CD4-positive, alpha-beta T cell treated with Interleukin-21 for 1 hour (primary cell): ENCODE measurements at regions not wholly inside any gene's neighbourhood (a gene's known extent, or its start where the extent isn't known, plus 50 kb on each side); places are given as distances from the start of the nearest gene placed in this dataset.

ENCODE experiments used
- DNase-seq: peaks from one replicate; pipeline ENCODE4 v3.0.0-alpha.2; 2020

DNA sequence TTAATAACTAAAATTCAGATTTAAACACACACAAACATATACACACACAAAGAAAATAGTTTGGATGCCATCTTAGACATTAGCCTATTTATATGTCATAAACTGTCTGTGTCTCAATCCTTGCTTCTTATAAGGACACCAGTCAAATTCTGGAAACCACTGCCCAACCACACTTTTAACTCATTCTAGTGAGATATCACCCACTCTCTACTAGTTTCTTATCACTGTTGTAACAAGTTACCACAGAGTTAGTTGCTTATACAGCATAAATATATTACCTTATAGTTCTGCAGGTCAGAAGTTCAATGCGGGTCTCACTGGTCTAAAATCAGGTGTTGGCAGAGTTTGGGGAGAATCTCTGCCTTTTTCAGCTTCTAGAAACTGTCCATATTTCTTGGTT, 239.1 kb downstream of the MTX2 start:
- DNase-seq = no peak

DNA sequence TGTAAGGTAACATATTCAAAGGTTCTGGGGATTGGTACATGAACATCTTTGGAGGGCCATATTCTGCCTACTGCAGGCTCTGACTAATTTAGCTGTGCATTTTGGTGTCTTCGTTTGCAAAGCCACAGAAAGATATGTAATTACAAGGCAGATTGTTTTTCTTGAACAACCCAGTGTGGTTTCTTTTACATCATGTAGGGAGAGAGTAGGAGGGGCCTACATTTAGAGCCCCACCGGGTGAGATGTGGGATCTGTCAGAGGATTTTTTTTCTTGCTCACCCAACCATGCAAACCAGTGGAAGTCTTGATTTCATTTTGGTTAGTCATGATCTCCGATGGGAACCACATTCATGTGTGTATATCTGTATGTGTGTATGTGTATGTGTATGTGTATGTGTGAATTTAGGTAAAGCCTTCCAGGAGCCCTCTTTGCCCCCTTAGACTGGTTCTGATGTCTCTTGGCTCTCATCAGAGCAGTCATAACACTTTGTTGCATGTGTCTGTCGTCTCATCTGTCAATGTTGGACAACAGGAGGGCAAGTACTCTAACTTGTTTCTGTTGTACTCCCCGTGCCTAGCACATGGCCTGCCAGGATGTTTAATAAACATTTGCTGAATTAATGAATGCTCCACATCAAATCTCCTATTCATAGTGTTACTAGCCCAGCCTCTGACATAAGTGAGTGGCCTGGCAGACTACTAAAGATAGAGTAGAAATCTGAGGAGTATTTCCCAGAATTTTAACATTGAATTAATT, 239.9 kb downstream of the MTX2 start:
- DNase-seq = no peak

DNA sequence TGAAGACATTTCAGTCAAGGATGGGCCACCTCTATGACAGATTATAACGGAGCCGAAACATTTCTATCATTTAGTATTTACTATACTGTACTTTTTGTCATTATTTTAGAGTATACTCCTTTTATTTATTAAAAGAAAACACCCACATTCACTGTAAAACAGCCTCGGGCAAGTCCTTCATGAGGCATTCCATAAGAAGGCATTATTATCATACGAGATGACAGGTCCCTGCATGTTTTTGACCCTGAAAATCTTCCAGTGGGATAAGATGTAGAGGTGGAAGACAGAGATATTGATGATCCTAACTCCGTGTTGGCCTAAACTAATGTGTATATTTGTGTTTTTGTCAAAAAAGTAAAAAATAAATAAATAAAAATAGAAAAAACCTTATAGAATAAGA, 245.0 kb downstream of the MTX2 start:
- DNase-seq = no peak

DNA sequence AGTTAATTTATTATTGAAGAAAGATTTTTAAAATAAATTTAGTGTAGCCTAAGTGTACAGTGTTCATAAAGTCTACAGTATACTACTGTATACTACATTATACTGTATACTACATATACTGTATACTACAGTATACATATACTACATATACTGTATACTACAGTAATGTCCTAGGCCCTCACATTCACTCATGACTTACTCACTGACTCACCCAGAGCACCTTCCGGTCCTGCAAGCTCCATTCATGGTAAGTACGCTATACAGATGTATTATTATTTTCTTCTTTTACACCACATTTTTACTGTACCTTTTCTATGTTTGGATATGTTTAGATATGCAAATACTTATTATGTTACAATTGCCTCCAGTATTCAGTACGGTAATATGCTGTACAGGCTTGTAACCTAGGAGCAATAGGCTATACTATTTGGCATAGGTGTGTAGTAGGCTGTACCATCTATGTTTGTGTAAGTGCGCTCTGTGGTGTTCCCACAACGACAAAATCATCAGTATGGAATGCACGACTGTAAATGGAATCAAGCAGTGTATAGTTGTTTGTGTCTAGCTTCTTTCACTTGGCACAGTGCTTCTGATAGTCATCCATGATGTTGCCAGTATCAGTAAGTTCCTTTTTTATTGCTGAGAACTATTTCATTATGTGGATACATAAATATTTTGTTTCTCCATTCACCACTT, 245.7 kb downstream of the MTX2 start:
- DNase-seq = no peak

DNA sequence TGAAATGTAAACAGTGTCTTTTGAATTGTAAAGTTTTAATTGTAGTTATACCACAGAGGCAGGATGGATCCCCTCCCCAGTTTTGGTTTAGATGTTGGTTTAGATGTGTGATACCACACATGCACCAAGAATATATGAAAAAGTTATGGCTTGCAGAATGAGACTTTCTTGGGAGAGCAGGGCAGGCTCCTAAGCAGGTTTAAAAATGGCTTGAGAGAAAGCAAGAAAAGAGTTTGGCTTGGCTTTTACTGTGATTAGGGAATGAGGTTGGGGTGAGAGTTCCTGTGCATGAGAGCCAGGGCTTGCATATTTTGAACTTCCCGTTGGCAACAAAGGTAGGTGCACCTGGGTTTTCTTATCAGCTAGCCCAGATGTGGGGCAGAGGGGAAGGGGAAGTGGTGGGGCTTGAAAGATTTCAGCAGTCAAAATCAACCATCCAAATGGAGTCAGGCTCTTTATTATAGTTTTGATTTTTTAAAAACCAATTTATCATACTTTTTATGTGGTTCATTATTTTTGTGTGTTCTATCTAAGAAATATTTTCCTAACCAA, 246.9 kb downstream of the MTX2 start:
- no peak for DNase-seq

DNA sequence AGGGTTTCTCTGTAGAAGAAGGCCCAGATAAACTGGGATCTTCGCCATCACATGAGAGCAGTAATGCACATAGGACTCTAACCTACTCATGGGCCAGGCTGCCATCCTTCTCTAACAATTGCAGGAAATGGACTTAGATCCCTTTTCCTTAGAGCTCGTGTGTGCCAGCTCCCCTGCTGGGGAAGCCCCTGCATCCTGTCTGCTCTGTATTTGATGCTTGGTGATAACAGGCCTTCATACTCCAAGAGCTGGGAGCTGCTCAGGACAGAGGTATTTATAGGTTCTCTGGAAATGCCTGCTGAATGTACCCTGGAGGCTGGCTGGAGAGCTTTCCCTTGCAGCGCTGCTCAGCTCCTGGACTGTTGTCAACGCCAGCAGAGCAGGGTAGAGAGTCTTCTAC, 249.6 kb downstream of the MTX2 start:
- DNase-seq = no peak

DNA sequence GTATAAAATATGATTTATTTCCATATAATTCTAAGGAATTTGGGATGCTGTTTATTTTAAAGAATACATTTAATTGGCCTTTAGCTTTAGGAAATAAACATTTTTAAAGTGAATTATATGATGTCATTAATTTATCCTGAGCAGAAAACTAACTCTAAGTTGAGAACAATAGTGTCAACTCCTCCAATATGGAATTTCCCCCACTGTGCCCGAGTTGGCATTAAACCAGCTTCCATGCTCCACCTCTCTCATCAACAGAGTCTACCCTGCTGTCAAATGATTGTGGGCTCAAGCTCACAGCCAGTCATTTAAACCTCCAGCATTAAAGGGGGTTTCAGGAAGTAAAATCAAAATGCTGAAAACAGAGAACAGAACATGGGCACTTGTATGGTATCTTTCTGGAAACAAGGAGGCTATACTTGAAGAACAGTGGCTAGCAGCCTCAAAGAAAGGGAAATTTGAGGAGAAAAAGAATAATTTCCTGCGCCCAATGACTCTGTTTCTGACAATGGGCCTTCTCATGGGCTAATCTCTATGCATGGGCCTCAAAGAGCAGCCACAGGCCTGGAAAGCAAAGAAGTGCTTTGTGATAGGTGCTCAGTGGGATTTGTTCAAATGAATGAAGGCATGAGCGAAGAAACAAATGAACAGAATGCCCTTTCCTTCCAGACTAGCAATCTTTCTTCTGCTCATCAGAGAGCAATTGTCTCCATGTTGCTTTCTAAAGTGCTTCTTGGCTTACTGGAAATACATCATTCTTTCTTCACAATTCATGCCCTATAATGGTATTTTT, 252.8 kb downstream of the MTX2 start:
- DNase-seq = no peak

DNA sequence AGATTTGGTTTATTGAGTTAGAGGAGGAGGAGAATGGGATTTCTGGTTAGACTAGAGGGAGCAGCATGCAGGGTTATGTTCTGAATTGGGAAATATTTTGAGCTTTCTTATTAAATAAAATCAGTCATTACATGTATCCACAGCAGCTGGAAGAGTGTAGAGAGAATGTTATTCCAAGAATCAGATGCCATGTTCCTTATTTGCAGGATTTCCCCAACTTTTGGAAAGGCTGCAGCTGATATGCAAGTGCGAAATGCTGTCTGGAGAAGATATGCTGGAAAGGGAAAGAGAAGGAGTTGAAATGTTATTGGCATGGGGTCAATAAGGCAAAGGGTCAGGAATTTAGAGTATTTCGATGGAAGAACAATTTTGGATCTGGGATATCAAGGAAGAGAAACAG, 255.8 kb downstream of the MTX2 start:
- DNase-seq = no peak

DNA sequence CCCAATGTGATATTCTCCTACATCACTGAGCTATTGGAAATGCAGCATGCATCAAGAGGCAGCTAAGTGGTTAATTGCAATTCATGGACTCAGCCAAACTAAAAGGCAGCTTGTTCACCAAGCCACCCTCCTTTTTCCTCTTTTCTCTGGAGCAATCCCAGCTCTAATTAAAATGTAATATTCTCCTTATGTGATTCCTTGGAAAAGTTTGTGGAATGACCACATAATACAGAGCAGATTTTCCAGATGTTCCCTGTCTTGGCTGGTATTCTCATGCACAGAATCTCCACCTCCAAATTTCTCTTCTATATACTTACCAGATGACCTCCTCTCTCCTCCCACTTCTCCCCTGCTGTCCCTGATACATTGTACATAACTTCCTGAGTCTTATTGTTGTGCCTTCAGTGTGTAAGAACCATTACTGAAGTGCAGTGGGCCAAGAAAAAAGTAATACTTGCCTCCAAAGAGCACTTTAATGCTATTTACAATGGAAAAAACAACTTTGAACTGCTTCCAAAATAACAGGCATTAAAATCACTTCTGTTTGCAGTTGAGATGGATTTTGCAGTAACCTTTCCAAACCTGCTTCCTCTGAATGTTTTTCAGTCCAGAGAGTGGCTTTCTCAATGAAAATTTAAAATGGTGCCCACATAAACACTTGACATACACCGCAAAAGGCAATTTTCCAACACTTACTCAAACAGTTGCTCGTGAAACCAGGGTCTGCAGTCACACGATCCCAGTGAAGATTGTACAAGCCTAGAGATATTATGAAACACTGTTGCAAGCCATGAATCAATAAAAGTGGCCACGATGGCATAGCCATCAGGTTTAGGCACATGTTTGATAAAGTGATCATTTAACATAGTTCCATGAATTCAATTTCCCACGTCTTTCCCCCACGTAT, 258.0 kb downstream of the MTX2 start:
- DNase-seq = no peak

DNA sequence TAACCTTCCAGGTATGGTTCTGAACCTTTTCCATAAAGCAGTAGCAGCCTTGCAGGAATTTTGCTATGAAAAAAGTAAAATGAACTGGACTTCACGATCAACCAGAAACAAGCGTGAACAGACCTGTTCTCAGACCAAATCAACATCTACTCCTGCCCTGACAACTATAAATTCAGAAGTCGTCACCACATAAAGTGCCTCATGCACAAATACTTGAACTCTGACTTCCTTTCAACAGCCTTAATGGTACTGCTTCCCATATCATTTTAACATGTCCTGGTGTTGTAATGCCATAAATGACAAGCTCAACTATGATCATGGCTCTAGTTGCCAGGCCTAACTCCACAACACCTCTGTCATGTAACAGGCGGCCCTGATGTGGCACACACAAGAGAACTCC, 262.4 kb downstream of the MTX2 start:
- no peak for DNase-seq

DNA sequence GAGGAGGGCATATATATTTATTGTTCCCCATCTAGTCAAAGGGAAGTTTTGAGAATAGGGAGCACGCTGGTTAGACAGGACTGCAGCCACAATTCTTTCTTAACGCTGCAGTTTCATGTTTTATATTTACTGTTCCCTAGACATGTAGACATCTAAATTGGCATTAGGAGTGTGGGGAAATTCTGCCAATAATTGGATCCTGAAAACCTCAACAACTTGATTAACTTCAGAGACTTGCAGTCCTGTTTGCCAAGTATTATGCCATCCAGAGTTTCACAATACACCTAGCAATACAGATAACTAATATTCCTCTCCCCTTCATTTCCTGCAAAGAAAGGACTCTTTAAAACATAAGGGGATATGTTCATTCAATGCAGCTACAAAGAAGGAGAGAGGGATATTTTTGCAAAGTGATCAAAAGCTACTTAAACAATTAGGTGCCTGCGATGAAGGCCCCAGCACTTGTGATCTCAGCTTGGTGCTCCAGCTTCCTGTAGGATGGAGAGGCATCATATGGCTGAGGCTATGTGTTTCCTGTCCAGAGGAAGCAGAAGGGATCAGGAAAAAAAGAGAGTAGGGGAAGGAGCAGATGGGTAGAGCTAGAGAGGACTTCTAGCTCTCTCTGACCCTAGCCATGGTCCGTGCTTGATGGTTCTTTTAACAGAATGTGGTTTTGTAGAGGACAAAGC, 264.4 kb downstream of the MTX2 start:
- DNase-seq = no peak

DNA sequence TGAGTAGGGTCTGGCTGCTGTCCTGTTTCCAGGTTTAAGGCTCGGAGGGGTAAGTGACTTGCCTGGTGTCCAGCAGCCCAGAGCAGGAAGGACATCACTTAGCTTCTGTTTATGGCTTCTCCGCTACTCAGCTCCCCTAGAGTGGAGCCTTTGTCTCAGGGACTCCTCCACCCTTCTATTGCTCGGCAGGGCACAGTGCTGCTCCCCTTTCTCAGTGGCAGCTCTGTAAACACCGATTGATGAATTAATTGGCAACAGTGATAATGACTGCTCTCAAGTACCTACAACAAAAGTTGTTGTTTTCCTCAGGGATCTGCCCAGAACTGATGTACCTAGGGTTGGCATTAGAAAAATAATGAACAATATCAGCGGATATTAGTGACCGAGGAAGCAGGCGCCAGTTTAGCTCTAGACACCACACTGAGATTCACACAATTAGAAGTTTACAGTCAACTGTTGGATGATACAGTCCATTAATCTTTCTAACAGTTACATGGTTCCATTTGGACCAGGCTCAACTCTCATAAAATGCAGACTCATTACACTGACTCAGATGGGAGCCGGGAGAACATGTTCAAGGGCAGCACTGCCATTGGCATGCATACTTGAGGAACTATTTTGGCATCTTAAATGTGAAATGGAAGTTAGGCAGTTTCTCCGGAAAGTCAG, 265.7 kb downstream of the MTX2 start:
- no peak for DNase-seq

DNA sequence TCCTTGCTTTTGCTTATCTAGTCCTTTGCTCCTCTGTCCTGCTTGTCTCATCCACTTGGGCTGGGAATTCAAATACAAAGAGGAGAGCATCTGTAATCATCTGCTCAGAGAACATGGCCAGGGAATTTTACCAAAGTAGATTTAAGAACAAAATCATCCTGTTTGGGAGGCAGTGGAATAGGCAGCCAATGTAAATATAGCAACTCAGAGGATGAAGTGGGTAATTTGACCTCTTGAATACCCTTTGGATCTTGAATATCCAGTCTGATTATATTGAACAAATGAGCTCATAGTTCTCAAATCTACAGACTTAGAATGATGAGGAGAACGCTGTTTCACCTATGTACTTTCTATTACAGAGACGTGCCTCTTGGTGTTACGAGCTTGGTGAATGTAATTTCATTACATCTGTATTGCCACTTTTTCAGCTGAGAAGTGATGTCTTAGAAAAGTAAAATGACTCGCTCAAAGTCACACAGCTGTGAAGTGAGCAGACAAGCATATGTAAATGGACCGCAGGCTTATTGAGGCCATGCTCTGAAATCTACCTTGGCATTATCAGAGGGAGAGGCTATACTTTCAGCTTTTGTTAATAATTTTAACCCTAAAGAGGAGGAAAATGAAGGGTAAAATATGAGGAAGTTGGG, 266.3 kb downstream of the MTX2 start:
- no peak for DNase-seq

DNA sequence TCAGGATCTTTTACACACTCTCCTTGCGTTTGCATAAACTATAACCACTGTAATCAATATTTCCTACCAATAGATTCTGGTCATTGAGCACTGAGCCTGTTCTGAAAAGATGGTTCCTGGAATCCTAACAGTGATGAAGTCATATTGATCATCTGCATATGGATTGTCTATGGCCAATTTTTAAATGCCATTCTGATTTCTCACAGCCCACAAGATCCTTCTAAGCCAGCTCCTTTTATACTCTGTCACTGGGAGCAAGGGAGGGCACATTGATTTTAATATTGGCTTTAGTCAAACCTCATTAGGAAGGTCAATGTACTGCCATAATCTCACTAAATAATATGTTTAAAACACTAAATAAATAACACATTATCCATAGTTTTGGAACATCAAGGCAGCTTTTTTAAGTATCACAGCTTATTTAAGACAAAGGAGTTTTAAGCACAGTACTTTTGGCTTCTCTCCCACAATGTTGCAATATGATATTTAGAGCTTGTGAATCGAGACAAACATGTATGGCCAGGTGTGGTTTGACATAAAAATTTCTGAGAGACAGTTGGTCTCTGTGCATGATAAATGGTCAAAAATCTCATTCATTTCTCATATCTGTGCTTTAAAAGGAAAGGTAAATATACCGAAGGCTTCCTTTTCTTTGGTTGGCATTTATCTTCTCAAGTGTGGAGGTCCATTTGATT, 267.3 kb downstream of the MTX2 start:
- DNase-seq = no peak

DNA sequence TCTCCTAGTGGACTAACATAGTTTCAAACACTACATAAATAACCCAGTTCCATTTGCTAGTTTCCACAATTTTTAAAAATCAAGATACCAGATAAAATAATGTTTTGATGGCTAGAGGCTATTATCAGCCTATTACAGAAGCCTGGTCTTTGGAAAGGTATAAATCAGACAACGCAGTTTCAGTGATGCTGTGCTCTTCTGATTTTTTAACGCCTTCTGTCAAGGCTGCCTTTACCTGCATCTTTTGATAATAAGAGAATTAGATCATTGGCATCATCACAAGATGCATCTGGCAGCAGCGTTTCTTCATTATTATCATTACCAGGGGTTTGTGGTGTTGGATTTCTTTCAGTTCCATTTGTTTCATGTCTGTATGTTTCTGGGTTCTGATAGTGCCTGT, 268.7 kb downstream of the MTX2 start:
- DNase-seq = no peak

DNA sequence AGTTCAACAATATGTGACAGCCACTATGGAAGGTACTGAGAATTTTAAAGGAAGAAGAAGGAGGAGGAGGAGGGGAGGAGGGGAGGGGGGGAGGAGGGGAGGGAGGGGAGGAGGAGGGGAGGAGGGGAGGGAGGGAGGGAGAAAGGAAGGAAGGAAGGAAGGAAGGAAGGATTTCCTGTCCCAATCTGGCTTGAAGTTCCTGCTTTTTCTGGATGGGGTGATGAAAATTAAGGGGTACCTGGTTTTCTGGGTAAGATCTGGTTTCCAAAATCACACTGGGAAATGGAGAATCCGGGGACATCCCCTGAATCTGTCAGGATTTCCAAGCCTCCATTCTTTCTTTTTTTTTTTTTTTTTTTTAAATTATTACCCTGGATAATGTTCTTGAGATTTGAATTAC, 271.8 kb downstream of the MTX2 start:
- no peak for DNase-seq

DNA sequence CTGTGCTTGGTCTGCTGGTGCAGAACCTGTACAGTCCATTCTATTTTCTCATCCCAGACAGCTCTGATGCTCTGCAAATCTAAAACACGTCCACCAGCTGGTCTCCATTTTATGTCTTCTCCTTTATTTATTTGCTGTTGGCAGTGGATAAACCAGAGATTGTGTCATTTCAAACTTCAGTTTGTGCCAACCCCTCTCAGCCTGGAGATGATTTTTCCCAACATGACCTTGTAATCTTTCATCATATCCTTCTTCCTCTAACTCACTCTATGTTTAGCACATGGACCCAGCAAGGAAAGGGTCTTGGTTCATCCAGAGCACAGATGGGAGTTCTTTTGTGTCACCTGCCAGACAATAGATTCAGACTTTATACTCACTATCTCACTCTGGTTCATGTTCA, 273.2 kb downstream of the MTX2 start:
- DNase-seq = no peak

DNA sequence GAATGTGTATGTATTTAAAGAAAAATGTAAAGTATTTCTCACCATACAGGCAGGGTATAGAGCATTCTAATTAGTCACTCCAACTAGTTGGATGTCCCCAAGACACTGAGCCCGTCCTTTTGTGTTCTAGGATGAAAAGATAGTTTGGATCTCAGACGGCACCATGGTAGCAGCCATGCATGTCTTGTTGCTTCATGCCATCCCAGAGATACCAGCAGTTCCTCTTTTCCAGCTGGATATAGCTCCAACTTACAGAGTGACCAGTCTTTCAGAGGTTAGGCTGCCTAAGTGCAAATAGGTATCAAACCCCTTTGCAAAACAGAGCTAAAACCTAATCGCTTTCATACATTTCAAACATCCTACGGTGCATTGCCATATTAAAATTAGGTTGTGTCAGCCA, 275.3 kb downstream of the MTX2 start:
- DNase-seq = no peak

DNA sequence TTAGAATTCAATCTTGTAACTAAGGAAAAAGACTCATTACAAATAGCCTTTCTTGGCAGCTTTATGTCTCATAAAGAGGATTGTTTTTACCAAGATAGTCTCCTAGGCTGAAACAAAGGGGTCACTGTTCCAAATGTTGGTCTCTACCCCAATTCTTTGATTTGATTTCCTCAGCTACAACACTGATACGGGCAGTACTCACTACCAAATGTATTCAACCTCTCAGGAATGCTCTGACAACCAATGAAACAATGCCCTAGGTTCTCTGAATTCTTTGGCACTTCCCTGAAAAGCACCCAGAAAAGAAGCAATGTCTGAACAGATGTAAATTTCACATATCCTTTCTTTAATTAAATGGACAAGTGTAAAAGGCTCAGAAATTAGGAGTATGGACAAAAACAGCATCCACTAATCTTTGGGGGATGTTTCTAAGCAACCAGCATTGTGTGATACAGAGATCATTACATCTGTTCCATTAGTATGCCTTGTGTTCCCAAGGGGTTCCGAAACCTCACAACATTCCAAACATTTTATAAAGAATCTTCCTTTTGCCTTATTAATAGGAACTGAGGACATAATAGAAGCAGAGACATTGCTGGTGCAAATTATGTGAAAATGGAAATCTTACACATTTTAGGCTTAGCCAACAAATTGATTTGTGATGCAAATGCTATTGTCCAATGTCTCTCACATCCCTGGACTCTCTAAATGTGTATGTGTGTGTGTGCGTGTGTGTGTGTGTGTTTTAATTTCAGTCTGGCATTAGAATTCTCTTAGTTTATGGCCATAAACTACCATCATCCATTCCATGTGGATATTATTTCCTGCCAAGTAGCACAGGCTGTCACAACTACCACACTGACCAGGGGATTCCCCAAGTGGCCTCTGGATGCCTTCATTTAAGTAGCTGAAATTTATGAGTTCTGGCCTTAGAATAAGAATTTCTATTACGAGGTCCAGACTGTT, 276.0 kb downstream of the MTX2 start:
- DNase-seq = no peak
